GM12892 (cell line): ENCODE measurements at regions not wholly inside any gene's neighbourhood (a gene's known extent, or its start where the extent isn't known, plus 50 kb on each side); places are given as distances from the start of the nearest gene placed in this dataset.

Experiments used
- POLR2AphosphoS5 ChIP-seq: IDR thresholded peaks from 2 replicates; pipeline ENCODE4 v1.6.1; 2011; ENCODE audit warnings: low read depth, low read length, control low read depth
- TAF1 ChIP-seq: IDR thresholded peaks from 2 replicates; pipeline ENCODE4 v1.6.1; 2011; ENCODE audit warnings: low read depth, mild to moderate bottlenecking, control low read depth, low read length, borderline replicate concordance

GRCh38 chr4:10347815-10348214 is 109.4 kb downstream of the ZNF518B start:
- TF ChIP-seq POLR2AphosphoS5 (no peak), TAF1 (no peak)
